HUES48 (cell line): ENCODE measurements at regions not wholly inside any gene's neighbourhood (a gene's known extent, or its start where the extent isn't known, plus 50 kb on each side); places are given as distances from the start of the nearest gene placed in this dataset.
"Not testable (repeated sequence)": the region's sequence is repeated elsewhere in the genome, so short reads cannot be mapped to it uniquely, and the experiment has no call there.

Experiments used
- H3K27ac ChIP-seq: one replicate; pipeline ENCODE4 v1.7.0; 2013; ENCODE audit warnings: low read depth, low read length, inconsistent platforms
- H3K27me3 ChIP-seq: 2 replicates; pipeline ENCODE4 v1.6.1; 2013; ENCODE audit warnings: mild to moderate bottlenecking, low read length; ENCODE audit not compliant: control insufficient read depth, insufficient read depth
- H3K36me3 ChIP-seq: 2 replicates; pipeline ENCODE4 v1.6.1; 2013; ENCODE audit warnings: low read length; ENCODE audit not compliant: control insufficient read depth, insufficient read depth
- H3K4me1 ChIP-seq: 2 replicates; pipeline ENCODE4 v1.6.1; 2013; ENCODE audit warnings: mild to moderate bottlenecking, low read length; ENCODE audit not compliant: control insufficient read depth, insufficient read depth
- H3K4me3 ChIP-seq: 2 replicates; pipeline ENCODE4 v1.5.1; 2013; ENCODE audit warnings: mild to moderate bottlenecking, low read depth, low read length
- H3K9ac ChIP-seq: 2 replicates; pipeline ENCODE4 v1.6.1; 2013; ENCODE audit warnings: mild to moderate bottlenecking, low read depth, low read length, moderate library complexity
- H3K9me3 ChIP-seq: 2 replicates; pipeline ENCODE4 v1.6.1; 2013; ENCODE audit warnings: low read length; ENCODE audit not compliant: control insufficient read depth, insufficient read depth

- Histone ChIP-seq H3K4me3 (no peak overlapping the region), H3K27me3 (no peaks in the 10 kb centered on the region; the same call in 1 of the 2 replicates), H3K27ac (no peak overlapping the region), H3K4me1 (no peaks in the 10 kb centered on the region), H3K9ac (no peak overlapping the region), H3K9me3 (no peaks in the 10 kb centered on the region), H3K36me3 (no peaks in the 10 kb centered on the region)
These were observed 116.4 kb downstream of the PWWP3B start for GRCh38 chrX:106284431-106285025.

DNA sequence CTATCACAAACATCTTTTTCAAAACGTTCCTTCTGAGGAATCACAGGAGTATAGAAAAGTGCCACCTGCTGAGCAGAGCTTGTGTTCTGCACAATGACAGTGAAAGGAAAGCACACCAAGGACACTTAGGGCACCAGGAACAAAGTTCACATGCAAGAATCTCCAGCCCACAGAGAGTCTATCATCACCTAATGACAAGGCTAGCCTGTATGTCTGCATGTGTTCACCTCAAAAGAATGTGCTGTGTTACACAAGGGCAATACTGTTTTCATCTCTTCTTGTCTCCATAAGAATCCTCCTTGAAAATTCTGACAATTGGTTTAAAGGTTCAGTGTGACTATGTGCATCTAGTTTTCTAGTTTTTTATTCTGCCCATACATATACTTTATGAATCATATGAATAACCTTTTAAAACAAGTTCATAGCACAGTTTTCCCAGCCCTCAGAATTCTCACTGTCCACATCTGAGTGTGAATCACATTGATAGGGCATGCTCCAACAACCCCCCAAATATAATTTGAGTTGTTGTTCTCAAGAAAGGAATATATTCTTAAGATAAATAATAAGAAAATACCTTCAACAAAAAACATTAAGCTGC is 118.0 kb downstream of the PWWP3B start:
- Histone ChIP-seq H3K9ac (no peak overlapping the region), H3K9me3 (no peaks in the 10 kb centered on the region), H3K27ac (no peak overlapping the region), H3K36me3 (no peaks in the 10 kb centered on the region), H3K27me3 (no peaks in the 10 kb centered on the region; the same call in 1 of the 2 replicates), H3K4me1 (no peaks in the 10 kb centered on the region), H3K4me3 (no peak overlapping the region)

DNA sequence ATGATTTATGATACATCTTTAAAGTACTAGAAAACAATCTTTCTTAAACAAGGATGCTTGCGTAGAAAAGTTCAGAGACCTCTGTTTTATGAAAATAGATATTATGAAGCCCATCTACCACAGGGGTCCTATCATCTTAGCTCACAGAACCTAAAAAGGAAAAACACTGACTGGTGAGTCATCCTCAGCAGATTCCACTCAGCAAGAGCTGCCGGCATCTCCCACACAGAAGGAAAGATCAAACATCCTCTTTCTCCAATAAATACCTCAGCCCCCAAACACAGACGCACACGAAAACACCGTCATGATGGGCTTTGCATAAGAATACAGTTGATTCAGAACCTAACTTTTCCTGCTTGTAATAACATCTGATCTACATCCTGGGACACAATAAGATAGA is 122.7 kb downstream of the PWWP3B start:
- not testable (repeated sequence) for H3K9me3 ChIP-seq, H3K27ac ChIP-seq, H3K9ac ChIP-seq, H3K4me3 ChIP-seq, H3K4me1 ChIP-seq, H3K36me3 ChIP-seq, H3K27me3 ChIP-seq

GRCh38 chrX:106291779-106292390 is 123.8 kb downstream of the PWWP3B start:
- H3K9me3 ChIP-seq, H3K36me3 ChIP-seq, H3K4me1 ChIP-seq, H3K4me3 ChIP-seq, H3K27ac ChIP-seq, H3K27me3 ChIP-seq, H3K9ac ChIP-seq: not testable (repeated sequence)

GRCh38 chrX:106300239-106300638 is 132.1 kb downstream of the PWWP3B start:
- no peak overlapping the region for H3K27ac ChIP-seq
- no peak overlapping the region for H3K4me3 ChIP-seq
- no peaks in the 10 kb centered on the region for H3K36me3 ChIP-seq
- H3K9me3 ChIP-seq, result peaks cover 5% of the 10 kb centered on the region; the same call in 1 of the 2 replicates
- H3K4me1 ChIP-seq, result no peaks in the 10 kb centered on the region
- no peak overlapping the region for H3K9ac ChIP-seq
- H3K27me3 ChIP-seq, result no peaks in the 10 kb centered on the region

DNA sequence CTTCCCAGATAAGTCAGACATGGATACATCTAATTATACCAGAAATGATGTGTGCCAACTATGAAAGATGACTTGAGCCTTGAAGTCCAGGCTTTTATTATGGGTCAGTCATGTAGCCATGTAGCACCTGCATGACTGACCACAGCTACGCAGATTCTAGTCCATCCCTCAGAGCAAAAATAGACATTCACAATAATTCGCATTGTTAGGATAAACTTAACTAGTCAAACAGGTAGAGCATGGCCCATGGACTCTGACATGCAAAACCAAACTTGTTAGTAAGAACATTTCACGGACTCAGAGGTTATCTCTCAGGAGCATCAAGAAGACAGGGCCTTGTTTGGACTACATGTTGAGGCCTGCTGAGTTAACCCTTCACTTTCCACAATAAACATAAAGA is 132.6 kb downstream of the PWWP3B start:
- Histone ChIP-seq H3K27me3 (no peaks in the 10 kb centered on the region), H3K4me3 (no peak overlapping the region), H3K9me3 (peaks cover 8% of the 10 kb centered on the region), H3K9ac (no peak overlapping the region), H3K27ac (no peak overlapping the region), H3K4me1 (no peaks in the 10 kb centered on the region), H3K36me3 (no peaks in the 10 kb centered on the region)

DNA sequence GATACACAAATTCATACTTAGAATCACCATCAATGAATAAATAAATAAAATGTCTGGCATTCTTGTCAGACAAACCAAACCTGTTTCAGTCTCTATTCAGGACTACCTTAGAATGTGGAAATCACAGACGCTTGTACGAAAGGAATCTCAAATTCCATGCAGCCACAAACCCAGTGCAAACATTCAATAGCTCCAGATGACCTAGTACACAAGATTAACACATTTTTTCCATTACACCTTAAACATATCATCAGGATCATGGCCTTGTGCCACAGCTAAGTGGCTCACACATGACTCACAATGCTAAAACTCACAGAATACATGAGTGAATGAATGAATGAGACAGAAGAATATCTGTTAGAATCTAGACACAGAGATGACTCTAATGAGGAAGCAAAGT is 134.2 kb downstream of the PWWP3B start:
- no peaks in the 10 kb centered on the region for H3K27me3 ChIP-seq
- no peak overlapping the region for H3K27ac ChIP-seq
- peaks cover 20% of the 10 kb centered on the region for H3K9me3 ChIP-seq
- no peak overlapping the region for H3K4me3 ChIP-seq
- H3K9ac ChIP-seq, result no peak overlapping the region
- no peaks in the 10 kb centered on the region for H3K4me1 ChIP-seq
- no peaks in the 10 kb centered on the region for H3K36me3 ChIP-seq

- Histone ChIP-seq H3K4me3 (no peak overlapping the region), H3K9me3 (peaks cover 30% of the 10 kb centered on the region), H3K9ac (no peak overlapping the region), H3K27ac (no peak overlapping the region), H3K4me1 (no peaks in the 10 kb centered on the region), H3K36me3 (no peaks in the 10 kb centered on the region), H3K27me3 (no peaks in the 10 kb centered on the region)
These were observed 138.4 kb downstream of the PWWP3B start for GRCh38 chrX:106306391-106306947.

DNA sequence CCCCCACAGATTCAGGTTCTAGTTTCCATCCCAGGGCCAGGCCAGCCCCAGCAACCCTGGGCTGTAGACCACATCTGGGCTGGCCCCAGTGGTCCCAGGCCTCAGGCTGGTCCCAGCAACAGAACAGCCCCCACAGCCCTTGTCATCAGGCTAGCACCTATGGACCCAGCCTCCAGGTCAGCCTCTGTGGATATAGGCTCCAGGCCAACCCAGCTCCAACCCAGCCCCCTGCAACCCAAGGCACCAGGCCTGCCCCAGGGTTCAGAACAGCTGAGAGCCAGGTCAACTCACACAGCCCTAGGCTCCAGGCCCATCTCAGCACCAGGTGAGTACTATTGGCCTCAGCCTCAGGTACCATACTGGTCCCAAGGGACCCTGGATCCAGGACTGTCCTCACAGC is 155.3 kb downstream of the PWWP3B start:
- Histone ChIP-seq H3K36me3 (no peaks in the 10 kb centered on the region), H3K27ac (no peak overlapping the region), H3K9ac (no peak overlapping the region), H3K4me1 (no peaks in the 10 kb centered on the region), H3K4me3 (no peak overlapping the region), H3K9me3 (peaks cover 6% of the 10 kb centered on the region; the same call in 1 of the 2 replicates), H3K27me3 (no peaks in the 10 kb centered on the region; the same call in 1 of the 2 replicates)

- Histone ChIP-seq H3K9me3 (peaks cover 9% of the 10 kb centered on the region), H3K9ac (no peak overlapping the region), H3K27me3 (no peaks in the 10 kb centered on the region), H3K4me3 (no peak overlapping the region), H3K36me3 (no peaks in the 10 kb centered on the region), H3K4me1 (no peaks in the 10 kb centered on the region), H3K27ac (no peak overlapping the region)
These were observed 163.5 kb downstream of the PWWP3B start for GRCh38 chrX:106331606-106332005.

GRCh38 chrX:106341823-106342222 is 173.7 kb downstream of the PWWP3B start:
- H3K27me3 ChIP-seq, result no peaks in the 10 kb centered on the region
- H3K4me1 ChIP-seq, result no peaks in the 10 kb centered on the region
- no peaks in the 10 kb centered on the region for H3K36me3 ChIP-seq
- no peak overlapping the region for H3K4me3 ChIP-seq
- H3K9ac ChIP-seq, result no peak overlapping the region
- H3K9me3 ChIP-seq, result peaks cover 67% of the 10 kb centered on the region
- no peak overlapping the region for H3K27ac ChIP-seq
